ENCODE measurements at regions not wholly inside any gene's neighbourhood (a gene's known extent, or its start where the extent isn't known, plus 50 kb on each side); places are given as distances from the start of the nearest gene placed in this dataset.

DNA sequence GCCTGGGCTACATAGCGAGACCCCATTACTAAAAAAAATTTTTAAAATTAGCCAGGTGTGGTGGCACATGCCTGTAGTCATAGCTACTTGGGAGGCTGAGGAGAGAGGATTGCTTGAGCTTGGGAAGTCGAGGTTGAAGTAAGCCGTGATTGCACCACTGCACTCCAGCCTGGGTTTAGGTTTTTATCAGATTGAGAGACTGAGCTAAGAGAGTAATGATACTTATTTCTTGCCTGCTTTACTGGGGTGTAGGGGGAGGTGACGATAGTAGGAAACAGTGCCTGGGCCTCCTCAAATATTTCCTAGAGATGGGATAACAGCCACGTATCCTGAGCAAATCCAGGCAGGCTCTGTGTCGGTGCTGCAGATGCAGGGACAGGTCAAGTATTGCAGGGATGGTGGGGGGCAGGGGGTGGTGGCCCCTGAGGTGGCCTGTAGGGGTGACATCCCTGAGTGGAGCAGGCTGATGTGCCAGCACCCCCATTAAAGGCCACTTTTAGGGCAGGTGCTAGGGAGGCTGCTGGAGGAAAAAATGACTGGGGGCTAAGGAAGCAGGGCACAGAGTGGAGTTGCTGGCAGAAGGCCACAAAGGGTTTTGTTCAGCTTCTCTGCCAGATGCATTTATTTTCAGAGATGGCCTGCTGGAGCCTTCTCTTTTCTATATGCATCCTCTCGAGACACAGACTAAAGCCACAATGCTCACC, 130.5 kb downstream of the RHOU start:
- no peak for TF ChIP-seq POLR2A (IDR thresholded peaks at IDR 0.05)
- TF ChIP-seq CTCF (IDR thresholded peaks at IDR 0.05): no peak
